Epidermal melanocyte (primary cell): ENCODE measurements at regions not wholly inside any gene's neighbourhood (a gene's known extent, or its start where the extent isn't known, plus 50 kb on each side); places are given as distances from the start of the nearest gene placed in this dataset.
"Not testable (repeated sequence)": the region's sequence is repeated elsewhere in the genome, so short reads cannot be mapped to it uniquely, and the experiment has no call there.

ENCODE experiments used
- DNase-seq: peaks from one replicate; pipeline ENCODE4 v3.0.0; 2011; ENCODE audit warnings: low spot score; ENCODE audit not compliant: insufficient read length

GRCh38 chr2:35957053-35957452 lies 398.5 kb upstream of the CRIM1 start:
- not testable (repeated sequence) for DNase-seq

DNA sequence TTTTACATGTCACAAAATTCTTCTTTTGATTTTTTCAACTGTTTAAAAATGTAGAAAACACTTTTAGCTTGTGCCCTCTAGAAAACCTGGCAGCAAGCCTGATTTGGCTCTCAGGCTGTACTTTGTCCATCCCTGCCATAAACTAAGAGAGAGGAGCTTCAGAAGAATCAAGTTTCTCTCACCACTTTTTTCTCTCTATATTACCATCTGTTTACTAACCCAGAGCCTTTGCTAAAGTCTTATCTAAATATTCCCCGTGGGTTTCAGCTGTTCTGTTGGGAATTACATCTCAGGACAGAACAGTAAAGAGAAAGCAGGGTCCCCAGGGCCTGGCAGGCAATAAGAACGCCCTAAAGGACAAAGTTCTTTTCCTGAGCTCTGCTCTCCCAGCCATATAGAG lies 409.1 kb upstream of the CRIM1 start:
- DNase-seq: no peak

GRCh38 chr2:35938838-35939237 lies 416.7 kb upstream of the CRIM1 start:
- no peak for DNase-seq

DNA sequence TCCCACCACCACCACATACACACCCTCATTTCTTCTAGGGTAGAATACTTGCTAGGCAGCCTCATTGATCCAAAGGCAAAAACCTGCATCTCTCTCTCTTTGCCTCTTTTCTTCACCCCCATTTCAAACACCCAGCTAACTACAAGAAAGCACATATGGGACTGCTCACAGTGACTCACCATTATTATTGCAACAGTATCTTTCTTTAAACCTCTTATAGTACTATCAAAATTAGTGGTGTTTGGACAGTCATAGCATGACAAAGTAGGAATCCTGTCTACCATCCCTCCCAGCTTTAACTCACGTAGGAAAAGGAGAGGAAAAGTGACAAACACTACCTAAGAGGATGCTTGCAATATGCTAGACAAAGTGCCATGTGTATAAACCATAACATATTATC lies 422.5 kb upstream of the CRIM1 start:
- no peak for DNase-seq

DNA sequence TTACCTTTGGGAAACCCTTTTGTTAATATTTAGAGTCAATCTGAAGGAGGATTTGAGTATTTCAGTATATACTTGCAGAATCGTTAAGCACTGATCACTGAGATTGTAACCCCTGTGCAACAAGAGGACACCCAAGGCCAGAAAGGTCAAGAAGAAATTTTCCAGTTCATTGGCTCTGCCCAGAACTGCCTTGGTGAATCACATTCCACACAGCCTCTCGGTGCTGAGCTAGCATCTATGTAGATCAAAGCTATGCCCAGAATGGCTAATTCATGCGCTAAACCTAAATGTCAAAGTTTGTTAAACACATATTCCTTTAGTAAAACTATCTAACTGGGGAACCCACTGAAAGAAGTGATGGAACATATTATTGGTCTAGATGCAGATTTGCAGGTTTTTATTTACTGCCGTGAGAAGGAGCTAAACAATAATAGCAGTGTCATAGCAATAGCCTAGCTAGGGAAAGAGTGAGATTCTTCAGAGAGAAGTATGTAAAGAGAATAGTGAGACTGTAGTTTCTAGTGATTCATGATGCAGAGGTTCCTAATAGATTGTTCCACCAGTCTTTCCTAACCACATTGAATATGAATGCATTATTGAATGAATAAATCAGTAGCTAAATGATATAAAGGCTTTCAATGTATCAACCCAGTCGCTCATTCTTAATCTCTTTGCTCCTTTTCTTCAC lies 423.2 kb upstream of the CRIM1 start:
- no peak for DNase-seq

DNA sequence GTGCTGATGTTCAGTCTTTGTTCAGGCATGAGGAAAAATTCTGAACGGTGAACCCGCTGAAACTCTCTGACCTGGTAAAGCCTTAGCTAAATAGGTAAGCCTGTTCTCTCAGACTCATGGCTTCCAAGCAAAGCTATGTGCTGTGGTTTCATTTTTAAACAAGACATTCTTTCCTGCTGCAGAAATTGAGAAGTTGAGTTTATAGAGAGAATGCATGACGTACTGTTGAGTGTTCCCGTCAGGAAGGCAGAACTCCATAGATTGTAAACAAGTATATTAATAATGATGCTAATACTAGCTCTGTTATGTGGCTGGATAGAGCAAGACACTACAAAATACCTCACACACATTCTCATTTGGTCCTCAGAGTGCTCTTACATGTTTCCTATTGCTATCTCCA lies 424.0 kb upstream of the CRIM1 start:
- DNase-seq: no peak

DNA sequence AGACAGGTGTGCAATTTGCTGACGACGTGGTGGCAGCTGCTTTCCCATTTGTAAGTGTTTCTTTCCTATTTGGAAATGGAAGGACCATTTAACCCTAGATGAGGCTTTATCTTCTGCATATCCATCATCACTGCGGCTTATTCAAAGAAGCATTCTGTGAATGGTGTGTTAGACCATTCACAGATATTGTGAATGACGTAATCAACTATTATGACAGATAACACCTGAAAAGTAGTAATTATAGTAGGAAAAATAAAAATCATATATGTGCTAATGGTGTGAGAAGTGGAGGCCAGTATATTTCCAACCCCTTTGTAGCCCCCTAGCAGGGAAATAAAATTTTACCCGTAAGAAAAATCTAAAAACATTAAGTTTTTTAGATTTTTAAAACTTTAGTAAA lies 424.5 kb upstream of the CRIM1 start:
- no peak for DNase-seq

DNA sequence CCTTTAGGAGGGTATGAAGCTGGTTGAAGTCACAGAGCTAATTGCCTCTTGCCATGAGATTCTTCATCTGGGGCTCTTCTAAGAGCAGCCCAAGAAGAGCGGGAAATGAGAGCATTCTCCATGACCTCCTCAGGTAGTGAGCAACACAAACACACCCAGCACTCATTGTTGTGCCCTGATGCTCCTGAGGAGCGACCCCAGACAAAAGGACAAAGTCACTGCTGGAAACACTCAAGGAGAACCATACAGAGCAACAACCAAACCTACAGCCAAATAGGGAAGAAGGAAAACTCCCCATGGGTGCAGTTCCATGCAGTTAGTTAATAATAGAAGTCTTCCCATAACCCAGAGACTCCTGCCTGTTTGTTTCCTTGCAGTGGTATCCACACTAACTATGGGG lies 426.0 kb upstream of the CRIM1 start:
- no peak for DNase-seq

DNA sequence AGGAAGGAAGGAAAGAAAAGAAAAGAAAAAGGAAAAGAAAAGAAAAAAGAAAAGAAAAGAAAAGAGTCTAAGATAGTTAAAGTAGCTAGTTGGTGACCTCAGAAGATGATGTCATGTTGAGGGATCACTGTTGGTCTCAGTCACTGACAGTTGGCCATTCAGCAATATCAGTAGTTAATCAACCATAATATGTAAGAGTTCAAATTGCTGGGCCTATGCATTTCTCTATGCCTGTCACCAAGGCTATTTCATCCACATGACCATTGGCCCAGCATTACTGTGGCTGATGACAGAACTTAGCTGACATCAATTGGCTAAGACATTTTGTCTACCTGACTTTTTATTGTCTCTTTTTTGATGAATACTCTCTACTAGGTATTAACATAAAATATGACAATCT lies 435.5 kb upstream of the CRIM1 start:
- DNase-seq: no peak

GRCh38 chr2:35915261-35915660 lies 440.3 kb upstream of the CRIM1 start:
- no peak for DNase-seq

DNA sequence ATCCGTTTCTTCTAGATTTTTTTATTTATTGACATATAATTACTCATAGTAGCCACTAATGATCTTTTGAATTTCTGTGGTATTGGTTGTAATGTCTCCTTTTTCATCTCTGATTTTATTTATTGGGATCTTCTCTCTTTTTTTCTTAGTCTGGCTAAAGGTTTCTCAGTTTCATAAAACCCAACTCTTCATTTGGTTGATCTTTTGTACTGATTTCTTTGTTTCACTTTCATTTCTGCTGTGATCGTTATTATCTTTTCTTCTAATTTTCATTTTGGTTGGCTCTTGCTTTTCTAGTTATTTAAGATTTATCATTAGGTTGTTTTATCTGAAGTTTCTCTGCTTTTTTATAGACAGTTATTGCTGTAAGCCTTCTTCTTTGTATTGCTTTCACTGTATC lies 463.6 kb upstream of the CRIM1 start:
- DNase-seq: no peak

DNA sequence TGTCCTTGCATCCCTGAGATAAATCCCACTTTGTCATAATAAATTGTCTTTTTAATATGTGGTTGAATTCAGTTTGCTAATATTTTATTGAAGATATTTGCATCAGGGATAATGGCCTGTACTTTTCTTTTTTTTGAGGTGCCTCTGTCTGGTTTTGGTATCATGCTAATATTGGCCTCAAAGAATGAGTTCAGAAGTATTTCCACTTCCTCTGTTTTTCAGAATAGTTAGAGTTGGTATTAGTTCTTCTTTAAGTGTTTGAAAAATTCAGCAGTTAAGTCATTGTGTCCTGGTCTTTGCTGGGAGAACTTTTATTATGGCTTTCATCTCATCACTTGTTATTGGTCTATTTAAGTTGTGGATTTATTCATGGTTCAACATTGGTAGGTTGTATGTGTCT lies 464.1 kb upstream of the CRIM1 start:
- DNase-seq: no peak

DNA sequence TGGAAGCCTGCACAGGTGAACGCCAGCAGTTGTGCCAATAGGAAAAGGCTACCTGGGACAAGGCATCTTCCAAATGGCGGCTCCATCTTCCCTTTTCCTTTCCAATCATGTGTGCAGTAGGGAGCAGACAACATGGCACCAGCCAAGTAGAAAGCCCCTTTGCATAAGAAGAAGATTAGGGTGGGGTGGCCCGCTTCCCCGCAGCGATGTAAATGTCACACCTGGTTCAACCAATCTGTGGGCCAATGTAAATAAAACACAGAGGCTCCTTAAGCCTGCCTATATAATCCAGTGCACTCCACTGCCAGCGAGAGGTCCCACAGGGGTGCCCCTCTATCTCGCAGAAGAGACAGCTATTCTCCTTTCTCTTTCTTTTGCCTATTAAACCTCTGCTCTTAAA lies 468.4 kb upstream of the CRIM1 start:
- no peak for DNase-seq

- no peak for DNase-seq
These were observed 481.7 kb upstream of the CRIM1 start for GRCh38 chr2:35873921-35874320.

DNA sequence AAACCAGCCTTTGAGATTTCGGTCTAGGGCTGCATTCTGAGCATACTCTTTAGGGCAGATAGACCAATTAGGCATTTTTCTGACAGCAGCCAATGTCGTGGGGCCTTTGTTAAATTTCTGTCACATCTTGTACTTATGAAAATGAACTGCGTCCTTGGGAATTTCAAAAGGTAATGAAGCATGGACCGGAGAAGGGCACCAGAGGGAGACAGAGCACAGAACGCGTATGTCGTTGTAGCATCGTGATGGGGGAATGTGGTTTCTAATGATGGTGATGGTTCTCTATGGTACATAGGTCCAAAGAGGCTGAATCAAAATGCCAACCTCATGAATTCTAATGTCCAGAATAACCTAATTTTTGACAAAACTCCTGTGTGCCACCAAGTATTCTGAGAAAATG lies 483.9 kb upstream of the CRIM1 start:
- no peak for DNase-seq

DNA sequence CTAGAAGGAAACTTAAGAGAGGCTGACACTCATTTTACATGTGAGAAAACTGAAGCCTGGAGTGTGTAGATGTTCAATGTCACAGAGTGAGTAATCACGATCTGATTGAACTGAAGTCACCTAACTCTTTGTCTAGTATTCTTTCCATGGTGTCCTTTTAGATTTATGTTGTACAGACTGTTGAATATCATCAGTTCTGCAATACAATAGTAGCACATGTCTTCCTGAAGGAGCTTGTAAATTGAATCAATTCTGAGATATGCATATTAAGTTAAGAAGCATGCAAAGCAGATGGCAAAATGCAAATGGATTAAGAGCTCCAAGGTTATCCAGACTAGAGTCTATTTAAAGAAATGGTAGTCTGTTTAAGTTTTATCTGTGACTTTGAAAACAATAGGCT lies 484.9 kb upstream of the CRIM1 start:
- DNase-seq: no peak

- no peak for DNase-seq
These were observed 491.4 kb upstream of the CRIM1 start for GRCh38 chr2:35864141-35864540.

DNA sequence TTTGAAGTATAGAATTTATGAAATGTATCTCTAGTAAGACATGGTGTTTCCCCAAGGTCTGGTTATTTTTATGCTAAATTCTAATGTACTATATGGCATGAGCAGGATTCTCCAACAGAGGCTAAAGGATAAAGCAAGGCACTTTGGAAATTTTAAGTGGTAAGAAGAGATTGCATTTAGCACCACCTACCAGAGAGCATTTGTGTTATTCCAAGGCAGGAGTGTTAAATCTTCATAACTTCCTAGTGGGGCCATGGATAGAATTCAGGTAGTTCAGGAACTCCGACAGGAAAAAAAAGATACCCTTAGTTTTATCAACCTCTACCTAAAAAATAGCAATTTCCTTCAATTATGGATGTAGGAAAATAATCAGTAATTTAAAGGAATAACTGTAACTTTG lies 497.4 kb upstream of the CRIM1 start:
- DNase-seq: no peak

DNA sequence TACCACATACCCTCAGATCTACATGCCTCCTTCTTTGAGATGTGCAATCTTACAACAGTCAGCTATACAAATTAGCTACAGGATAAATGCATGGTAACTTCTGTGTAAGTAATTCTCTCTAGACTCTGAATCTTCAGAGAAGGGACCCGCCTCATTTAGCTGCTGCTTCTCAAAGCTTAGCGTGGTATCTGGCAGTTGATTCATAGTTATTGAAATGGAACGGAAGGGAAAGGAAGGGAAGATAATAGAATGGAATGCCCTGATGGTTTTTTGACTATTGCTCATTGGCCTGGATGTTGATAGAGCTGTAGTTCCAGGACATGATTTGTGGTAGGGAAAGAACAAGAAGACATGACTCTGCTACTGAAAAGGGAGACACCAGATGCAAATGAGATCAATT lies 498.1 kb upstream of the CRIM1 start:
- no peak for DNase-seq

GRCh38 chr2:35831385-35831784 lies 524.2 kb upstream of the CRIM1 start:
- DNase-seq: no peak

DNA sequence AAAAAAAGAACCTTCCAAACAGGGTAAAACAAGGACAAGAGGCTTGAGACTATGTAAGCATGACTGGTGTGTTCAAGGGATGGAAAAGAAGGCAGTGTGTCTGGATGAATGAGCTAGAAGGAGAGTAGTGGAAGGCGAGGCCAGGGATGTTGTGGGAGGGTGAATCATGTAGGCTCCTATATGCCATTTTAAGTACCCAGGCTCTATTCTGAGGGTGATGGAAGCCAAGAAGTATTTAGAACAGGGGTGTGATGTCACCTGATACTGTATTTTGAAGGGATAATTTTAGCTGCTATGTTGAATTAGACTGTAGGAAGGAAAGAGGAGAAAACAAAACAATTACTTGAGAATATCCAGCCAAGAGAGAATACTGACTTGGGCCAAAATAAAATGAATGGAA lies 524.7 kb upstream of the CRIM1 start:
- DNase-seq: no peak

DNA sequence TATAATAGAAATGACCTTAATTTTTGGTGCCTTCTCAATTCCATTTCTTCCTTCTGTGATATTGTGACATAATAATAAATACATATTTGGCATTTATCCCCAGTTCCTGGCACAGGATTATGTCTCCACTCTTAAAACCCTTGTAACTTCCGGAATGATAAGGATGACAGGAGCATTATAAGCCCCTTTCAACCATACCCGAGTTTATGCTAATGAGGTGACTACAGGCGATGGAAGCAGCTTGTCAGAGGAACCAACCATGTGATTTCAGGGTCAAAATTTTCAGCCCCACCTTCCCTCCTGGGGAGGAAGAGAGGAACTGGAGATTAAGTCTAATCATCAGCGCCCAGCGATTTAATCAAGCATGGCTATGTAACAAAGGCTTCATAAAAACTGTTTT lies 528.5 kb upstream of the CRIM1 start:
- DNase-seq: no peak

GRCh38 chr2:35822716-35823115 lies 532.9 kb upstream of the CRIM1 start:
- no peak for DNase-seq

- no peak for DNase-seq
These were observed 533.9 kb upstream of the CRIM1 start for GRCh38 chr2:35821675-35822074.
